HG03571 (cell line): ENCODE measurements at regions not wholly inside any gene's neighbourhood (a gene's known extent, or its start where the extent isn't known, plus 50 kb on each side); places are given as distances from the start of the nearest gene placed in this dataset.
"Not testable (repeated sequence)": the region's sequence is repeated elsewhere in the genome, so short reads cannot be mapped to it uniquely, and the experiment has no call there.

Experiments
- ATAC-seq: cut with Tn5 transposase; IDR thresholded peaks from one replicate; pipeline ENCODE4 v1.9.1; 2021; ENCODE audit not compliant: unreplicated experiment

DNA sequence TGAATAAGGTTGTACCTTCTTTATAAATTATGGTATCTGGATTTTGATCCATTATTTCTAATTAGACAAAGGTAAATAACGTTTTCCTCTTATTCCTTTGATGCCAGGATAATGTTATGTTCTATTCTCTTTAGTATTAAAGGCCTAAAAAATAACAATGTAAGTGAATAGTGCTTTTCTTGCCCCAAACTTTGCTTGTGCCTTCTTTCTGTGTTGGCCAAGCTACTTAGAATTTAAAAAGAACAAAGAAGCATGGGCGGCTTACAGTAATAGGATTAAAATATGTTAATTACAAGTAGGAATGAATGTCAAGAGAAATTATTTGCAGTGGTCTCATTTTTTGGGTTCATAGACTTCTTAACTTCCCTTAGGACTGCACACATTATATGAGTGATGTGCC, 105.0 kb upstream of the FSIP2 start:
- ATAC-seq = no peak

DNA sequence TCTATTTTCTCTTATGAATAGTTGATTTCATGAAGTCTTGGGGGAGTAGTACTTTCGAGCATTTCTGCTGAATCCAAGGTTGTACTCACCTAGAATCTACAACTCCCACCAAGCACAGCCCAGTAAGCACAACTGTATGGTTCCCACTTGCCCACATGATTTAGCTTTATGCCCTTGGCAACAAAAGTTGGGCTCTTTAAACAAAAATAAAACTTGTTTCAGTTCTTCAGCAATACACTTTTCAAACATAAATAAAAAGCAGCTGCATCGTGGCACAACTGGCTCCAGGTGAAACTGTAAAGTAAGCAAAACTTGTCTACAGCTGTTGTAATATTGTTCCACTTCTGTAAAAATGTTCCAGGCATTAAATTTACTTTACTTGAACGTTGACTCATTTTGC, 99.8 kb upstream of the FSIP2 start:
- no peak for ATAC-seq

DNA sequence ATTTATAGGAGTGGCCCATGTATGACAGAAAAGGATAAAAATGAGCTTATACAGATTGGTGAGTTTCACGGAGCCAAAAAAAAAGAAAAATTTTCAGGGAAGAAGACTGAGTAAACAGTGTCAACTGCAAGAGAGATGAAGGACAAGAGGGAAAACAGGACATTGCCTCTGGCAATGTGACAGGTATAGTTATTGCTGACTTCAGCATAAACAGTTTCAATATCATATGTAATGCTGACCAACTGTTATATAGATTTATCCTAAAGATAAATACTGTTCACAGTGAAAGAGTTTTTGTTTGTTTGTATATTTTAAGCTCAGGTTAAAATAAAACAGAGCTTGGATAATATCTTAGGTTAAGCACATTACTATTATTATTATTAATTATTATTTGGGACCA, 98.0 kb upstream of the FSIP2 start:
- no peak for ATAC-seq

- ATAC-seq = no peak
These were observed 95.2 kb upstream of the FSIP2 start for GRCh38 chr2:185643434-185643833.

DNA sequence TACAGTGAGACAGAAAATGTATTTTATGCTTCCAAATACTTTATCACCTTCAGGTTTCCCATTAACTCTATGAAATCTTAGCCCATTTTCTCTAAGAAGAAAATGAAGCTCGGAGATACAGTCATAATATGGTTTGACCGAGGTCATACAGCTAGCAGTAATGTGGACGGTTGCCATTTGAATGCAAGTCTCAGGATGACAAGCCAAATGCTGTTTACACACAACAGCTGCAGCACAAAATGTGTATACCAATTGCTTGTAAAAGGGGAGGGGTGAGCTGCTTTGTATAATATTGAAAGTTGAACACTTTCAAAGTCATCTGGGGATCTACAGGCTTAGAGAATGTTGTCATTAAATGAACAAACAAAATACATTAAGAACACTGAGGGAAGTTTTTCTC, 93.8 kb upstream of the FSIP2 start:
- ATAC-seq = no peak

DNA sequence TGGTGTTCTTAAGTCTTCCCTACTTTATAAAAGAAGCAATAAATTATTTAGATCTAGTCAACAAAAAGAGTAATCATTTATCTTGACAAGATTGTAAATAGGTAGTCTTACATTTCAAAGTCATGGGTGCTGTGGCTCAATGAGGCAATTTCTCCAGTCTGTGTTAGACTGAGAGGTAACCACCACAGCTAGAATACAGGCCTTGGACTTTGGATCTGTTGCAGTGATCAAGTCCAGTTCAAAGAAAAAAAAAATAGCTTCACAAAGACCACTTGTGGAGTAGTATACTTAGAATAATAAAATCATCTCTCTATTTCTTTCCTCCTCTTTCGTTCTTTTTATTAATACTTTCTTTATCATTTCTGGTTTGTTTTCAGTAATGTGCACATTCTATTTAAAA, 93.1 kb upstream of the FSIP2 start:
- ATAC-seq = no peak

- no peak for ATAC-seq
These were observed 79.9 kb upstream of the FSIP2 start for GRCh38 chr2:185658750-185659149.

- ATAC-seq = no peak
These were observed 74.8 kb upstream of the FSIP2 start for GRCh38 chr2:185663811-185664210.

GRCh38 chr2:185664384-185664783, 74.2 kb upstream of the FSIP2 start:
- no peak for ATAC-seq

GRCh38 chr2:185665251-185665814, 73.3 kb upstream of the FSIP2 start:
- no peak for ATAC-seq

DNA sequence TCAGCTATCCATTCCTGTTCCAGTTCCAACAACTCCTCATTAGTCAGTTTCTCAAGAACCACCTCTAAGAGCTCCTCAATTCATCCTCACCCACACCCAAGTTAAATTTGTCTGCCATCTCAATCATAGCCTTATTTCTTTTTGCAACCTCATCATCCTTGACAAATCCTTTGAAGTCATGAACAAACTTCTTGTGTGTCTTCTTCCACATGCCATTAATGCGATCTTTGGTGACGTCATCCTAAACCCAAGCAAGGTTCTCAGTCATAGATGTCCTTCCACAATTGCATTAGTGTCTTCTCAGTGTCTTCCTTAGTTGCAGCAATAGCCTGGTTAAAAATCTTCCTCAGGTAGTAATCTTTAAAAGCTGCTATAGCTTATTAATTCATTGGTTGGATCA, 71.2 kb upstream of the FSIP2 start:
- ATAC-seq = no peak

GRCh38 chr2:185668710-185669109, 69.9 kb upstream of the FSIP2 start:
- no peak for ATAC-seq

DNA sequence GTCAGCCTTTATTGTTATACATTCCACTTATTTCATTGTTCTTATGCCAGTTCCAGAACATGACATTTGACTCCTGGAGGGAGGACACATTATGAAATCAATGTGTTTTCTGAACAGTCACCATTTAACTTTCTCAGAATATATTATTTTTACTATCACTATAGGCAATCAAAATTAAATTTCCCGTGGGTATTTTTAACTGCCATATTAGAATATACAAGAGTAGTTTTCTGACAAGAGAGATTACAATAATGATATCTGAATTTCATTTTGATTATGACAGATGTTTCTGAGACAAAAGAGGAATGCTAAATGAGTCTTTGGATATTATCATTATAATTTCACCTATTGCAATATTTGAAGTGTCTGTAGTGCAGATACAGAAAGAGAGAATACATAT, 64.4 kb upstream of the FSIP2 start:
- ATAC-seq = no peak

DNA sequence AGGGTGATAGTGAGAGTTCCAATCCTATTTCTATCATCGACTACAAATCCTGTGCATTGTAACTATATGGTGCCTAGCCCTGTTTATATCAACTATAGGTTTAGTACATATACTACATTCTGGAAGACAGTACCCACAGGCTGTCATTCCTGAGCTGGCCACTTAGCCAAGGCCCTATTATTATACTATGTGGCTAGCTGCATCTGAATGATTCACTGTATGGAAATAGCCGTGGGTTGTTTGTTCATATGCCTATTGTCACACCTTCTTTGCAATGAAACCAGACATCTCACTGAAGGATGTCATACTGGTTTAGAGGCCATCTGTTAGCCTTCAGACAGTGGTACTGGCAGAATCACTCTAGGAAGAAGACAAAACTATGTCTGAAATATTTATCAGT, 62.3 kb upstream of the FSIP2 start:
- no peak for ATAC-seq

- ATAC-seq = not testable (repeated sequence)
These were observed 51.6 kb upstream of the FSIP2 start for GRCh38 chr2:185687001-185687400.

DNA sequence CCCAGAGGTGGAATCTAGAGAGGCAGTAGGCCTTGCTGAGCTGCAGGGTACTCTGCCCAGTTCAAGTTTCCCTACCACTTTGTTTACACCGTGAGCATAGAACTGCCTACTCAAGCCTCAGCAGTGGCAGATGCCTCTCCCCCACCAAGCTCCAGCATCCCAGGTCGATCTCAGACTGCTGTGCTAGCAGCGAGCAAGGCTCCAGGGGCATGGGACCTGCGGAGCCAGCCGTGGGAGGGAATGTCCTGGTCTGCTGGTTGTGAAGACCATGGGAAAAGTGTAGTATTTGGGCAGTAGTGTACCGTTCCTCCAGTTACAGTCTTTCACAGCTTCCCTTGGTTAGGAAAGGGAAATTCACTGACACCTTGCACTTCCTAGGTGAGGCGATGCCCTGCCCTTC, 50.6 kb upstream of the FSIP2 start:
- no peak for ATAC-seq
